HepG2 (cell line): ENCODE measurements at regions not wholly inside any gene's neighbourhood (a gene's known extent, or its start where the extent isn't known, plus 50 kb on each side); places are given as distances from the start of the nearest gene placed in this dataset.

Source experiments
- ATAC-seq: fragments of 200-7000 bp; cut with Tn5 transposase; 3 replicates; pipeline ENCODE4 v1.9.1; 2020; ENCODE audit warnings: mild to moderate bottlenecking, moderate library complexity
- BruUV-seq: library from RNA; stranded (reverse); fragments of 400-500 nt; replicated peaks from 2 replicates; lab custom pipeline; 2021; lab: Mats Ljungman, UMichigan
- CTCF ChIA-PET: fragments of 300-600 bp; formaldehyde crosslinking; extraction: SDS; loops from one replicate; lab custom pipeline; 2021; ENCODE audit warnings: low total read pairs, inconsistent platforms, low intra/inter-chr PET ratio; lab: Yijun Ruan, JAX
- POLR2A ChIA-PET: fragments of 350-600 bp; sonication (Branson Sonifier 250); formaldehyde crosslinking; loops from one replicate; lab custom pipeline; 2020; ENCODE audit warnings: antibody characterized with exemption, inconsistent platforms; lab: Yijun Ruan, JAX
- DNase-seq: peaks from one replicate; pipeline ENCODE4 v3.0.0-alpha.2; 2015; ENCODE audit warnings: low spot score
- FAIRE-seq: peaks from 3 replicates; lab custom pipeline; 2011; peaks lifted over from hg19 to GRCh38; lab: Jason Lieb, UNC
- H2AFZ ChIP-seq: one replicate; pipeline ENCODE4 v1.6.1; 2011; ENCODE audit warnings: low read length, inconsistent platforms
- H3K27ac ChIP-seq: fragments of 300-600 bp; 3 replicates; pipeline ENCODE4 v1.8.0; 2011; ENCODE audit warnings: mixed run types, mild to moderate bottlenecking, mixed read lengths, low read length, inconsistent platforms; ENCODE audit not compliant: insufficient read depth; ENCODE audit errors: extremely low read length
- H3K27me3 ChIP-seq, 2 experiments: fragments of 200-600 bp in 1 of 2; 2 replicates in 1 of 2; 3 replicates in 1 of 2; pipeline versions ENCODE4 v1.6.0 to v1.8.0; 2011; ENCODE audit warnings: low read length in 2 of 2, mild to moderate bottlenecking in 2 of 2, moderate library complexity in 2 of 2, inconsistent platforms in 1 of 2; ENCODE audit not compliant: insufficient read depth in 2 of 2, control insufficient read depth in 1 of 2
- H3K36me3 ChIP-seq, 2 experiments: fragments of 200-600 bp in 1 of 2; replicated peaks in 1 of 2; 2 replicates in 1 of 2; 3 replicates in 1 of 2; pipeline versions ENCODE4 v1.5.1 to v1.8.0; 2011; ENCODE audit warnings: low read length in 2 of 2, inconsistent platforms in 1 of 2; ENCODE audit not compliant: insufficient read depth in 2 of 2, control insufficient read depth in 1 of 2
- H3K4me1 ChIP-seq: 2 replicates; pipeline ENCODE4 v1.5.1; 2012; ENCODE audit warnings: low read length, inconsistent platforms; ENCODE audit not compliant: insufficient read depth
- H3K4me2 ChIP-seq: 2 replicates; pipeline ENCODE4 v1.6.0; 2011; ENCODE audit warnings: low read depth, low read length, inconsistent platforms
- H3K4me3 ChIP-seq, 3 experiments: fragments of 200-600 bp in 1 of 3; sonication (generic), shearing (Covaris generic) in 1 of 3; replicated peaks in 1 of 3; 2 replicates each; pipeline ENCODE4 v1.5.1; 2011 to 2016; ENCODE audit warnings: low read length in 3 of 3, inconsistent platforms in 2 of 3, low read depth in 2 of 3, mild to moderate bottlenecking in 2 of 3, control low read depth in 1 of 3, mixed read lengths in 1 of 3; ENCODE audit not compliant: insufficient read depth in 1 of 3
- H3K79me2 ChIP-seq: one replicate; pipeline ENCODE4 v1.6.1; 2011; ENCODE audit warnings: low read length, inconsistent platforms; ENCODE audit not compliant: insufficient read depth
- H3K9ac ChIP-seq: 2 replicates; pipeline ENCODE4 v1.6.0; 2011; ENCODE audit warnings: mild to moderate bottlenecking, low read depth, low read length, inconsistent platforms; ENCODE audit not compliant: insufficient read depth
- H3K9me3 ChIP-seq: 2 replicates; pipeline ENCODE4 v1.5.1; 2012; ENCODE audit warnings: mild to moderate bottlenecking, low read length
- H4K20me1 ChIP-seq: 2 replicates; pipeline ENCODE4 v1.6.0; 2011; ENCODE audit warnings: inconsistent platforms, mild to moderate bottlenecking, low read length, moderate library complexity; ENCODE audit not compliant: insufficient read depth
- ARNT ChIP-seq: fragments of 450-650 bp; IDR thresholded peaks from 2 replicates; pipeline ENCODE4 v1.6.1; 2017
- KDM2A ChIP-seq: sonication (generic); formaldehyde crosslinking; IDR thresholded peaks from 2 replicates; pipeline ENCODE4 v1.4.0; 2020; ENCODE audit warnings: low read depth, missing genetic modification reagents, borderline replicate concordance
- NR3C1 ChIP-seq: sonication (generic); formaldehyde crosslinking; IDR thresholded peaks from 2 replicates; pipeline ENCODE4 v1.4.0; 2020; ENCODE audit warnings: missing genetic modification reagents
- PAF1 ChIP-seq: IDR thresholded peaks from 2 replicates; pipeline ENCODE4 v1.6.1; 2016; ENCODE audit warnings: missing genetic modification reagents, missing compliant biosample characterization
- RELA ChIP-seq: sonication (generic); formaldehyde crosslinking; IDR thresholded peaks from 2 replicates; pipeline ENCODE4 v1.4.0; 2020; ENCODE audit warnings: missing genetic modification reagents
- SALL1 ChIP-seq: sonication (generic); formaldehyde crosslinking; IDR thresholded peaks from 2 replicates; pipeline ENCODE4 v1.8.0; 2022; ENCODE audit warnings: mild to moderate bottlenecking, missing genetic modification reagents
- SETDB1 ChIP-seq: sonication (generic); formaldehyde crosslinking; IDR thresholded peaks from 2 replicates; pipeline ENCODE4 v1.5.1; 2020; ENCODE audit warnings: missing genetic modification reagents, mild to moderate bottlenecking, borderline replicate concordance
- SNAI1 ChIP-seq: sonication (generic); formaldehyde crosslinking; IDR thresholded peaks from 2 replicates; pipeline ENCODE4 v1.5.0; 2020; ENCODE audit warnings: mild to moderate bottlenecking, missing genetic modification reagents, borderline replicate concordance
- SRSF4 ChIP-seq: fragments of 200-400 bp; formaldehyde crosslinking; IDR thresholded peaks from one replicate; pipeline ENCODE4 v1.6.1; 2018; ENCODE audit warnings: mild to moderate bottlenecking, low read depth, low read length, moderate library complexity; ENCODE audit not compliant: poor library complexity, severe bottlenecking
- THYN1 ChIP-seq: sonication (generic); formaldehyde crosslinking; IDR thresholded peaks from 2 replicates; pipeline ENCODE4 v1.8.1; 2023; ENCODE audit warnings: low read depth, mild to moderate bottlenecking, moderate library complexity, missing genetic modification reagents, borderline replicate concordance
- ZNF160 ChIP-seq: sonication (generic); formaldehyde crosslinking; IDR thresholded peaks from 2 replicates; pipeline ENCODE4 v1.8.0; 2022; ENCODE audit warnings: mild to moderate bottlenecking, inconsistent platforms, missing genetic modification reagents
- ZNF30 ChIP-seq: sonication (generic); formaldehyde crosslinking; IDR thresholded peaks from 2 replicates; pipeline ENCODE4 v1.5.0; 2020; ENCODE audit warnings: mild to moderate bottlenecking, missing genetic modification reagents
- ZNF549 ChIP-seq: sonication (generic); formaldehyde crosslinking; IDR thresholded peaks from 2 replicates; pipeline ENCODE4 v1.5.0; 2020; ENCODE audit warnings: missing genetic modification reagents
- ZNF580 ChIP-seq: IDR thresholded peaks from 2 replicates; pipeline ENCODE4 v1.6.1; 2016; ENCODE audit warnings: low read depth, borderline replicate concordance
- ZNF740 ChIP-seq: sonication (generic); formaldehyde crosslinking; IDR thresholded peaks from 2 replicates; pipeline ENCODE4 v1.4.0; 2020; ENCODE audit warnings: missing genetic modification reagents
- ZNF800 ChIP-seq: sonication (generic); formaldehyde crosslinking; IDR thresholded peaks from 2 replicates; pipeline ENCODE4 v1.4.0; 2020; ENCODE audit warnings: missing genetic modification reagents
- in situ Hi-C: cut with HindIII; loops from 2 replicates; pipeline ENCODE4 v1.10.0; 2017; ENCODE audit warnings: low pct_unique_long_range_greater_than_20kb; ENCODE audit not compliant: extremely low pct_ligation_motif_present
- intact Hi-C: fragments of 100-400 bp; cut with micrococcal nuclease; formaldehyde crosslinking; loops from one replicate; pipeline ENCODE4 v1.10.0; 2022; ENCODE audit not compliant: unreplicated experiment
- TF ChIP-seq, protein P1 (sequence below): sonication (generic); formaldehyde crosslinking; IDR thresholded peaks from 2 replicates; pipeline ENCODE4 v1.8.0; 2022; ENCODE audit warnings: missing genetic modification reagents, mild to moderate bottlenecking, inconsistent platforms, borderline replicate concordance
- TF ChIP-seq, protein P2 (sequence below): sonication (generic); formaldehyde crosslinking; IDR thresholded peaks from 2 replicates; pipeline ENCODE4 v1.4.0; 2020; ENCODE audit warnings: mild to moderate bottlenecking, missing genetic modification reagents
- TF ChIP-seq, protein P3 (sequence below): sonication (generic); formaldehyde crosslinking; IDR thresholded peaks from 2 replicates; pipeline ENCODE4 v1.8.1; 2023; ENCODE audit warnings: mild to moderate bottlenecking, missing genetic modification reagents, borderline replicate concordance

- POLR2A ChIA-PET: no interaction called here
- TF ChIP-seq, protein P1, sequence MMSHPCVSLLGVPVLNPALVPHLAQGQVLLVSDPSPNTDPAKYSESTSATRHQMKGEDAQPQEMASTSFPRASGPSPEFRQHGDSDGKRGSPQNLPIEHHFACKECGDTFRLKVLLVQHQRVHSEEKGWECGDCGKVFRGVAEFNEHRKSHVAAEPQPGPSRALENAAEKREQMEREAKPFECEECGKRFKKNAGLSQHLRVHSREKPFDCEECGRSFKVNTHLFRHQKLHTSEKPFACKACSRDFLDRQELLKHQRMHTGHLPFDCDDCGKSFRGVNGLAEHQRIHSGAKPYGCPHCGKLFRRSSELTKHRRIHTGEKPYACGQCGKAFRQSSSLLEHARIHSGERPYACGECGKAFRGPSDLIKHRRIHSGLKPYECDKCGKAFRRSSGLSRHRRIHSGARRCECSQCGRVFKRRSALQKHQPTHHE: no peak
- TF ChIP-seq ZNF30 (CRISPR knock-in tag) (no peak), ZNF740 (CRISPR knock-in tag) (no peak), ZNF580 (no peak), ZNF160 (CRISPR knock-in tag) (no peak), SNAI1 (CRISPR knock-in tag) (no peak), SETDB1 (CRISPR knock-in tag) (no peak), RELA (no peak), THYN1 (CRISPR knock-in tag) (no peak), KDM2A (CRISPR knock-in tag) (no peak), NR3C1 (no peak), ZNF549 (CRISPR knock-in tag) (no peak), ZNF800 (CRISPR knock-in tag) (no peak), PAF1 (CRISPR knock-in tag) (no peak), ARNT (no peak), SRSF4 (no peak), SALL1 (CRISPR knock-in tag) (no peak)
- TF ChIP-seq, protein P2, sequence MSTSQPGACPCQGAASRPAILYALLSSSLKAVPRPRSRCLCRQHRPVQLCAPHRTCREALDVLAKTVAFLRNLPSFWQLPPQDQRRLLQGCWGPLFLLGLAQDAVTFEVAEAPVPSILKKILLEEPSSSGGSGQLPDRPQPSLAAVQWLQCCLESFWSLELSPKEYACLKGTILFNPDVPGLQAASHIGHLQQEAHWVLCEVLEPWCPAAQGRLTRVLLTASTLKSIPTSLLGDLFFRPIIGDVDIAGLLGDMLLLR: no peak
- TF ChIP-seq, protein P3, sequence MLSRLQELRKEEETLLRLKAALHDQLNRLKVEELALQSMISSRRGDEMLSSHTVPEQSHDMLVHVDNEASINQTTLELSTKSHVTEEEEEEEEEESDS (CRISPR knock-in tag): no peak
- TF ChIP-seq, all 625 proteins: peak for 0
Measured at GRCh38 chr2:52368141-52368540, 1336.2 kb upstream of the NRXN1 start.

More at GRCh38 chr2:52368141-52368540, 1336.2 kb upstream of the NRXN1 start:
- intact Hi-C loops (no loop called here), in situ Hi-C loops (no loop called here)
- Histone ChIP-seq H2AFZ (no peak overlapping the region), H3K79me2 (no peaks in the 10 kb centered on the region), H3K9ac (no peak overlapping the region), H3K4me1 (no peaks in the 10 kb centered on the region), H4K20me1 (no peaks in the 10 kb centered on the region), H3K4me3 (no peak overlapping the region), H3K27ac (no peak overlapping the region), H3K4me2 (no peak overlapping the region), H3K9me3 (peaks cover 51% of the 10 kb centered on the region), H3K36me3 (no peaks in the 10 kb centered on the region), H3K27me3 (no peaks in the 10 kb centered on the region)
- no TSS peak for BruUV-seq
- FAIRE-seq (no peak), DNase-seq (no peak), ATAC-seq (no peak)
- CTCF ChIA-PET: no interaction called here
